AG04450 (cell line): ENCODE measurements at regions not wholly inside any gene's neighbourhood (a gene's known extent, or its start where the extent isn't known, plus 50 kb on each side); places are given as distances from the start of the nearest gene placed in this dataset.

Experiments
- CTCF ChIA-PET: fragments of 300-600, 350-600 bp; formaldehyde crosslinking; extraction: SDS; loops from one replicate; lab custom pipeline; 2022; ENCODE audit warnings: antibody characterized with exemption, inconsistent platforms; lab: Charles Lee
- POLR2A ChIA-PET: fragments of 350-600 bp; formaldehyde crosslinking; extraction: SDS; loops from one replicate; lab custom pipeline; 2021; ENCODE audit warnings: antibody characterized with exemption, inconsistent platforms; lab: Yijun Ruan, JAX
- DNase-seq: peaks from one replicate; pipeline ENCODE4 v3.0.0-alpha.2; 2011; ENCODE audit warnings: low read depth, low spot score
- H3K27ac ChIP-seq: one replicate; pipeline ENCODE4 v1.5.1; 2012; ENCODE audit warnings: low read depth, low read length, control low read depth
- H3K27me3 ChIP-seq: one replicate; pipeline ENCODE4 v1.6.0; 2012; ENCODE audit warnings: low read length; ENCODE audit not compliant: control insufficient read depth, insufficient read depth
- H3K4me3 ChIP-seq: 2 replicates; pipeline ENCODE4 v1.5.1; 2011; ENCODE audit warnings: mild to moderate bottlenecking, low read depth, low read length, control low read depth
- H3K9me3 ChIP-seq: 2 replicates; pipeline ENCODE4 v1.5.1; 2012; ENCODE audit warnings: low read length; ENCODE audit not compliant: control insufficient read depth, insufficient read depth
- CTCF ChIP-seq: IDR thresholded peaks from 2 replicates; pipeline ENCODE4 v1.5.1; 2011; ENCODE audit warnings: low read depth, low read length, control low read depth, inconsistent platforms

- ChIA-PET POLR2A (no interaction called here), CTCF (no interaction called here)
- Histone ChIP-seq H3K27ac (no peak overlapping the region), H3K9me3 (peaks cover 13% of the 10 kb centered on the region), H3K4me3 (no peak overlapping the region), H3K27me3 (no peaks in the 10 kb centered on the region)
- DNase-seq, result no peak
- no peak for TF ChIP-seq CTCF
Observed at GRCh38 chr11:128214263-128214662, 373.1 kb downstream of the ETS1 start.

GRCh38 chr11:128213461-128213860 lies 373.9 kb downstream of the ETS1 start:
- H3K27ac ChIP-seq, result no peak overlapping the region
- peaks cover 13% of the 10 kb centered on the region for H3K9me3 ChIP-seq
- POLR2A ChIA-PET, result no interaction called here
- DNase-seq, result no peak
- CTCF ChIA-PET, result no interaction called here
- no peak for TF ChIP-seq CTCF
- no peak overlapping the region for H3K4me3 ChIP-seq
- H3K27me3 ChIP-seq, result no peaks in the 10 kb centered on the region

- Histone ChIP-seq H3K27me3 (no peaks in the 10 kb centered on the region), H3K27ac (no peak overlapping the region), H3K4me3 (no peak overlapping the region), H3K9me3 (peaks cover 13% of the 10 kb centered on the region)
- TF ChIP-seq CTCF, result no peak
- POLR2A ChIA-PET, result no interaction called here
- CTCF ChIA-PET, result interaction anchor here (1.2 kb wide), 1 partner anchor 418 kb away, joined by 3 read pairs; no protein-coding TSS in a partner anchor
- no peak for DNase-seq
Observed at GRCh38 chr11:128212324-128212723, 375.0 kb downstream of the ETS1 start.

- POLR2A ChIA-PET, result interaction anchor here (0.8 kb wide), 1 partner anchor 288 kb away, joined by 3 read pairs; no protein-coding TSS in a partner anchor
- H3K9me3 ChIP-seq, result peaks cover 9% of the 10 kb centered on the region
- peak; percentile 72 for DNase-seq
Observed at GRCh38 chr11:128210148-128210940, 377.0 kb downstream of the ETS1 start.

More at GRCh38 chr11:128210148-128210940, 377.0 kb downstream of the ETS1 start:
- no peak overlapping the region for H3K4me3 ChIP-seq
- no peaks in the 10 kb centered on the region for H3K27me3 ChIP-seq
- no peak for TF ChIP-seq CTCF
- H3K27ac ChIP-seq, result peak overlapping the region; percentile 12
- CTCF ChIA-PET, result no interaction called here
